Astrocyte of the spinal cord (primary cell): ENCODE measurements at regions not wholly inside any gene's neighbourhood (a gene's known extent, or its start where the extent isn't known, plus 50 kb on each side); places are given as distances from the start of the nearest gene placed in this dataset.

Experiments
- DNase-seq: peaks from one replicate; pipeline ENCODE4 v3.0.0; 2011; ENCODE audit warnings: low read depth, low spot score
- H3K4me3 ChIP-seq: 2 replicates; pipeline ENCODE4 v1.5.1; 2011; ENCODE audit warnings: low read depth, mild to moderate bottlenecking, low read length, moderate library complexity
- in situ Hi-C: cut with HindIII; loops from 2 replicates; pipeline ENCODE4 v1.10.0; 2017; ENCODE audit warnings: low sequenced_read_pairs
- TF ChIP-seq, protein P1 (sequence below): IDR thresholded peaks from 2 replicates; pipeline ENCODE4 v1.5.1; 2012; ENCODE audit warnings: low read depth, mild to moderate bottlenecking, low read length, inconsistent platforms

DNA sequence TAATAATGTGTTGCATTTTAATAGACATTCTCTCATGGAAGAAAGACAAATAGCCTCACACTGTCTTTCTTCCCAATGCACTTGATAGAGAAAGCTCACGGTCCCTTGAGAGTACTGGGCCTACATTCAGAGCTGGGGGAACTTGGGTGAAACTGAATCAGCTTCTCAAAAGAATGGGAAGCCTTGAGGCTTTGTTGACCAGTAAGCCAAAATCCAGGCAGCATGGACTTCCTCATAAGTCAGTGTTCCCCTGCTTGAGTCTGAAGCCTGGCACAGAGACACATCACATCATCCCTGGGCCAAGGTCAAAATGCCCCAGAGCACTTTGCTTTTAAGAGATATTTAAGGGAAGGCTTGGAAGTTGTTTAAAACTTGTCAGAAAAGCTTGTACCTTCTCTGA, 302.2 kb upstream of the SALL1 start:
- in situ Hi-C loops: no loop called here
- TF ChIP-seq, protein P1, sequence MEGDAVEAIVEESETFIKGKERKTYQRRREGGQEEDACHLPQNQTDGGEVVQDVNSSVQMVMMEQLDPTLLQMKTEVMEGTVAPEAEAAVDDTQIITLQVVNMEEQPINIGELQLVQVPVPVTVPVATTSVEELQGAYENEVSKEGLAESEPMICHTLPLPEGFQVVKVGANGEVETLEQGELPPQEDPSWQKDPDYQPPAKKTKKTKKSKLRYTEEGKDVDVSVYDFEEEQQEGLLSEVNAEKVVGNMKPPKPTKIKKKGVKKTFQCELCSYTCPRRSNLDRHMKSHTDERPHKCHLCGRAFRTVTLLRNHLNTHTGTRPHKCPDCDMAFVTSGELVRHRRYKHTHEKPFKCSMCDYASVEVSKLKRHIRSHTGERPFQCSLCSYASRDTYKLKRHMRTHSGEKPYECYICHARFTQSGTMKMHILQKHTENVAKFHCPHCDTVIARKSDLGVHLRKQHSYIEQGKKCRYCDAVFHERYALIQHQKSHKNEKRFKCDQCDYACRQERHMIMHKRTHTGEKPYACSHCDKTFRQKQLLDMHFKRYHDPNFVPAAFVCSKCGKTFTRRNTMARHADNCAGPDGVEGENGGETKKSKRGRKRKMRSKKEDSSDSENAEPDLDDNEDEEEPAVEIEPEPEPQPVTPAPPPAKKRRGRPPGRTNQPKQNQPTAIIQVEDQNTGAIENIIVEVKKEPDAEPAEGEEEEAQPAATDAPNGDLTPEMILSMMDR: no peak
- no peak for DNase-seq

GRCh38 chr16:51450909-51451308, 299.8 kb upstream of the SALL1 start:
- in situ Hi-C loops: no loop called here
- TF ChIP-seq, protein P1: no peak
- no peak for DNase-seq
- H3K4me3 ChIP-seq: no peak overlapping the region

More for the DNA sequence above, 302.2 kb upstream of the SALL1 start:
- no peak overlapping the region for H3K4me3 ChIP-seq

GRCh38 chr16:51450376-51450775, 299.3 kb upstream of the SALL1 start:
- H3K4me3 ChIP-seq: no peak overlapping the region
- in situ Hi-C loops: no loop called here
- TF ChIP-seq, protein P1: no peak
- DNase-seq: no peak

GRCh38 chr16:51449441-51449840, 298.4 kb upstream of the SALL1 start:
- DNase-seq: no peak
- no peak overlapping the region for H3K4me3 ChIP-seq
- TF ChIP-seq, protein P1: no peak
- in situ Hi-C loops: no loop called here

GRCh38 chr16:51445250-51445649, 294.2 kb upstream of the SALL1 start:
- TF ChIP-seq, protein P1: no peak
- DNase-seq: no peak
- H3K4me3 ChIP-seq: no peak overlapping the region
- in situ Hi-C loops: no loop called here

- no peak overlapping the region for H3K4me3 ChIP-seq
- in situ Hi-C loops: no loop called here
- DNase-seq: no peak
- TF ChIP-seq, protein P1: no peak
Measured at GRCh38 chr16:51443934-51444333, 292.9 kb upstream of the SALL1 start.
